ENCODE measurements at regions not wholly inside any gene's neighbourhood (a gene's known extent, or its start where the extent isn't known, plus 50 kb on each side); places are given as distances from the start of the nearest gene placed in this dataset.

- DNase-seq (ENCODE audit: low read depth in 3 of 3, low spot score in 2 of 3), result no peak
Observed at GRCh38 chr15:27672537-27672936, 426.6 kb downstream of the OCA2 start.

DNA sequence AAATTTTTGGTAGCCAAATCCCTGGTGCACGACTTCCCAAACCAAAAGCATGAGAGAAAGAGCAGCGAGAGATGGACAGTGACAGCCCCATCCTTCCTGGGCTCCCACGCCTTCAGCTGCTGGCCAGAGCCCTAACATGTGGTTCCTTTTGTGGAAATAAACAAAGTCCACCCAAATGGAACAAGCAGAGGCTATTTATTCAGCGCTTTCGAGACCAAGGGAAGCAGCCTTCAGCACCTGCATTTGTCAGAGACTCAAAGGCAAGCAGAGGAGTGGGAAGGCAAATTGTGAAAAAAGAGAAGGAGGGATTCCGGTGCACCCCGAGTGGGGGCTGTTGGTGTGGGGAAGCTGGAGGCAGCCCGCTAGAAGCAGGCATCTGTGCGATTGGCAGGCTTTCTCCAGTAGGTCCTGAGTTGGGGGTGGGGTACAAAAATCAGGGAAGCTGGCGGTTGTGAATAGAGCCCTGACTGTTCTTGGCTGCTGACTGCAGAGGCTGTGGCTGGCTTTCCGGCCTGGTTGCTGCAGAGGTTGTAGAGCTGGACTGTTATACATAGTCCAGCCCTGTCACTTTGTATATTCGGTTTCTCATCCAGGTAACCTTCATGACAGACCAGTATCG lies 427.2 kb downstream of the OCA2 start:
- no peak for DNase-seq (ENCODE audit: low read depth in 3 of 3, low spot score in 2 of 3)

DNA sequence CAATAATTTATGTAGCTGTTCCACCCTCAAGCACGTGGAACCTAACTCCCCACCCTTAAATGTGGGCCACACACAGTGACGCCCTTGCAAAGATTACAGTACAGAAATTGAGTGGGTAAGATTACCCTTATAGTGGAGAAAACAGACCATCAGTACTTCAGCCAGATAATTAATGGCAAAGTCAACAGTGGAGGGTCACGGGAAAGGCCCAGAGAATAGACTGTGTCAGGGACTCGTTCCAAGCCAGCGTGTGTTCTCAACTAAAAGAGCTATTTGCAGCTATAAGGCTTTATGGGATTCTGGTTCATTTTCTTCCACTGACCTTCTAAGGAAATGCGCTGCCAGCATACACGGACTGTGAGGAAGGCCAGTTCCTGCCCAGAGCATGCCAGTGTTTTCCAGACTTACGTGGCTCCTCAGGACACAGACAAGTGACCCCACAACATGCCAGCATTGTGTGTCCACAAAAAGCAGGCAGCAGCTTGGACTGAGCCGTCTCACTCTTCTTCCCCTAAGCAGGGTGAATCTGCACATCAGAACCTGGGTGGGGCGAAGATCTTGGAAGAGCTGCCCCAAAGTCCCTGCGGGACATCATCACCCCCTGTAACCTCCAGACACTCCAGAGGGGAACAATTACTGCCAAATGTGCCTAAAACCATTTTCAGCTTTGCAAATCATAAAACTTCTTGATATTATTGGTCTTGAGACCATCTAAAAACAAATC lies 428.5 kb downstream of the OCA2 start:
- DNase-seq (ENCODE audit: low read depth in 3 of 3, low spot score in 2 of 3), result peak in 2 of 3 donors; percentile 44 to 57

- DNase-seq (ENCODE audit: low read depth in 3 of 3, low spot score in 2 of 3), result no peak
Observed at GRCh38 chr15:27669641-27670040, 429.5 kb downstream of the OCA2 start.

DNA sequence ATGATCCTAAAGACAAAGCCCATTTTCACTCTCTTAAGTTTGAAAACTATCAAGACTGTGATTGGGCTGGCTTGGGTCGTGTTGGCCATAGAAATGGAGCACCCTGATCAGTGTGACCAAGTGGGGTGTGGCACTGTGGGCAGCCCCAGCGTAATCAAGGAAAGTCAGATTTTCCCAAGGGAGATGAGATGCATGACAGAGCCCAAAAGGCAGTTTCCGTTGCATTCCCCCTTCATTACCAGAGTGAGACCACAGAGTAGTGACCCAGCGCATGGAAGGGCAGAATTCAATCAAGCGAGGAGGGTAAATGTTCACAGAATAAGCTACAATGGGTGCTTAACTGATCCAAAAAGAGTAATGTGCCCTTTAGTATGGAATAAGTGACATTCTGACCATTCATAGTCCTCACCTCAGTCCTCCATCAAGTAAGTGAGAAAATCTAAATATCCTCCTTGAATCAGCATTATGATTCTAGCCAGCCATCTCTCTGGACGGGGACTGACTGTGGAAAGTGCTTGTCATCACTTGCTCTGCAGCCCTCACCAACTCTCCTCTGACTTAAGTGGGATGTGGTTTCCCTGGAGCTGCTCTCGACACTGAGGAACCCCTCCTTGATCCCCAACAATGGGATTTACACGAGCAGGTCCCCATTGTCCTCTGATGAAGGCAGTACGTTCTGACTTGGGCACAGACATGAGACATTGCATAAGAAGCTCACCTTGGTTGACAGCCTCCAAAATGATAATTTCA lies 430.5 kb downstream of the OCA2 start:
- no peak for DNase-seq (ENCODE audit: low read depth in 3 of 3, low spot score in 2 of 3)

DNA sequence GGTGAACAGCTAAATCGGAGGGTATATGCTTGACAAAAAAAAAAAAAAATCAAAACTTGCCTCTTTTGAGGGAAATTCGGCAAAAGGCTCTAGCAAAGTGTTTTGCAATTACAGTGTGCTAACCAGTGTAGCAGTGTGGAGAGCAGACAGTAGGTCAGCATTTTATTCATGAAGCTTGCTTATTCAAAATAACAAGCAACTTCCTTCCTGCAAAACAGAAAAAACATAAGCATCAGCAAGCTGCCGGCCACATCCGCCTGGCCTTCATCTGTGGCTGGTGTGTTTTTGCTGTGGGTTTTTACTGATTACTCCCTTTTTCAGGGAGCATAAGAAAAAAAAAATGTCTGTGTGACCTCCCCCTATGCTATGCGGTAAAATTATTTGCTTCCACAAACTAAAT lies 434.1 kb downstream of the OCA2 start:
- DNase-seq (ENCODE audit: low read depth in 3 of 3, low spot score in 2 of 3), result no peak

GRCh38 chr15:27662892-27663291 lies 436.2 kb downstream of the OCA2 start:
- DNase-seq (ENCODE audit: low read depth in 3 of 3, low spot score in 2 of 3), result no peak

GRCh38 chr15:27660676-27661075 lies 438.4 kb downstream of the OCA2 start:
- DNase-seq (ENCODE audit: low read depth in 3 of 3, low spot score in 2 of 3), result no peak

DNA sequence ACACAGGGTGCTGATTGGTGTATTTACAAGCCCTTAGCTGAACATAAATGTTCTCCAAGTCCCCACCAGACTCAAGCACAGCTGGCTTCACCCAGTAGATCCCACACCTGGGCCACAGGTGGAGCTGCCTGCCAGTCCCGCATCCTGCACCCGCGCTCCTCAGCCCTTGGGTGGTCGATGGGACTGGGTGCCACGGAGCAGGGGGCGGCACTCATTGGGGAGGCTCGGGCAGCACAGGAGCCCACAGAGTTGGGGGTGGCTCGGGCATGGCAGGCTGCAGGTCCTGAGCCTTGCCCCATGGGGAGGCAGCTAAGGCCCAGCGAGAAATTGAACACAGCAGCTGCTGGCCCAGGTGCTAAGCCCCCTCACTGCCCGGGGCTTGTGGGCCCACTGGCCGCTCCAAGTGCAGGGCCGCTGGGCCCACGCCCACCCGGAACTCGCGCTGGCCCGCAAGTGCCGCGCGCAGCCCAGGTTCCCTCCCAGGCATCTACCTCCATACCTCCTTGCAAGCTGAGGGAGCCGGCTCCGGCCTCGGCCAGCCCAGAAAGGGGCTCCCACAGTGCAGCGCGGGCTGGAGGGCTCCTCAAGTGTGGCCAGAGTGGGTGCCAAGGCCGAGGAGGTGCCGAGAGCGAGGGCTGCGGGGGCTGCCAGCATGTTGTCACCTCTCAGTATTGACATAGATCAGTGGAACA lies 442.7 kb downstream of the OCA2 start:
- DNase-seq (ENCODE audit: low read depth in 3 of 3, low spot score in 2 of 3), result no peak

- DNase-seq (ENCODE audit: low read depth in 3 of 3, low spot score in 2 of 3), result no peak
Observed at GRCh38 chr15:27655056-27655455, 444.1 kb downstream of the OCA2 start.

DNA sequence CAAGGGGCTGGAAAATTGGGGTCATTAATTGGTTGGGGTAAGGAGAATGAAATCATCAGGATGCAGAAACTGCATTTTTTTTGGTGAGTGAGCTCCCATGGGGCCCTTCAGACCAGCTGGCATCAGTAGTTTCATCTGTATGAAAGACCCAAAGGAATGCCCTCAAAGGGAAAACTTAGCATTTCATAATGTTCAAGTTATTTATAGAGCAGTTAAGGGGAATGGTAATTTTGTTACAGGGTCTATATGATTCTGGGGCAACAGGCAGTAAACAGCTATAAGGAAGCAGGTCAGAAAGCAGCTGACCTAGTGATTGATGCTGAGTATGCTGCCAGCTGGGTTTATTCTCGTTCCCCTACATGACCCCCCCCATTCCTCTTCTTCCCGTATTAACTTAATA lies 448.9 kb downstream of the OCA2 start:
- no peak for DNase-seq (ENCODE audit: low read depth in 3 of 3, low spot score in 2 of 3)

GRCh38 chr15:27648359-27648758 lies 450.8 kb downstream of the OCA2 start:
- no peak for DNase-seq (ENCODE audit: low read depth in 3 of 3, low spot score in 2 of 3)

GRCh38 chr15:27646531-27646930 lies 452.6 kb downstream of the OCA2 start:
- no peak for DNase-seq (ENCODE audit: low read depth in 3 of 3, low spot score in 2 of 3)

- no peak for DNase-seq (ENCODE audit: low read depth in 3 of 3, low spot score in 2 of 3)
Observed at GRCh38 chr15:27645672-27646071, 453.4 kb downstream of the OCA2 start.

GRCh38 chr15:27642981-27643380 lies 456.1 kb downstream of the OCA2 start:
- DNase-seq (ENCODE audit: low read depth in 3 of 3, low spot score in 2 of 3), result no peak

GRCh38 chr15:27639595-27639994 lies 459.5 kb downstream of the OCA2 start:
- DNase-seq (ENCODE audit: low read depth in 3 of 3, low spot score in 2 of 3), result no peak

DNA sequence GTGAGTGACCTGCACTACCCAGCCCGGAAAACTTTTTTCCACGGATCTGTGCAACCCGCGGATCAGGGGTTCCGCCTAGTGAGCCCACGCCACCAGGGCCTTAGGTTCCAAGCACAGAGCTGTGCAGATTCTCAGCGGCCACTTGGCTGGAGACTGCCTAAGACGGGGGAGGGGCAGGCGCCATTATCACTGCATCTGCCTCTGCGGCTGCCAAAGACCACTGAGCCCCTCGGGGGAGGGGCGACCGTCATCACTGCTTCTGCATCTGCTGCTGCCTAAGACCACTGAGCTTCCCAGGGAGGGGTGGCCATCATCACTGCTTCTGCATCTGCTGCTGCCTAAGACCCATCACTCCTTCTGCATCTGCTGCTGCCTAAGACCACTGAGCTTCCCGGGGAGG lies 460.2 kb downstream of the OCA2 start:
- DNase-seq (ENCODE audit: low read depth in 3 of 3, low spot score in 2 of 3), result no peak

- DNase-seq (ENCODE audit: low read depth in 3 of 3, low spot score in 2 of 3), result no peak
Observed at GRCh38 chr15:27635916-27636315, 463.2 kb downstream of the OCA2 start.

DNA sequence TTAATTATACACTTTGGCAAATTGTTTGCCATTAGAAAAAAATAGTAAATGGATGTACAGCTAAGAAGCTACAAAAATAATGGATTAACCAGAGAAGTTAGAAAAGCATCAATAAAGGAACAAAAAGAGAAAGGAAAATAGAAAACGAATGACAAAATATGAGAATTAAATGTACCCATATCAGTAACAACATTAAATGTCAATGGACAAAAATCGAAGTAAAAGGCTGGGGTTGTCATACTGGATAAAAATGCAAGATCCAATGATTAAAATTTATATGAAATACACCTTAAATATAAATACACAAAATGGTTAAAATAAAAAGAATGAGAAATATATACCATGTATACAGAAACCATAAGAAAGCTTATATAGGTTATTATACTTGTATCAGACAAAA lies 470.6 kb downstream of the OCA2 start:
- DNase-seq (ENCODE audit: low read depth in 3 of 3, low spot score in 2 of 3), result no peak

DNA sequence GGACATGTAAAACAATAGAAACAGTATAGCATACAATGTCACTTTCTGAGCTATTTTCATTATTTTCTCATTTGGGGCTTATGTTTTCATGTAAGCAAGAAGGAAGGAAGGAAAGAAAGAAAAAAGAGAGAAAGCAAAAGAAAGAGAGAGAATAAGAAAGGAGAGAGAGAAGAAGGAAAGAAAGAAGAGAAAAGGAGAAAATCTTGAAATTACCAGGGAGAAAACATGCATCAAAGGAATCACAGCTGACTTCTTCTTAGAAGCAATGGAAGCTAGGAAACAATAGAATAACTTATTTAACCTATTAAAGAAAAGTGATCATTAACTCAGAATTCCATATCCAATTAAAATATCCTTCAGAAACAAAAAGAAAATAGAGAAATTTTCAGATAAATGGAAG lies 471.5 kb downstream of the OCA2 start:
- no peak for DNase-seq (ENCODE audit: low read depth in 3 of 3, low spot score in 2 of 3)

DNA sequence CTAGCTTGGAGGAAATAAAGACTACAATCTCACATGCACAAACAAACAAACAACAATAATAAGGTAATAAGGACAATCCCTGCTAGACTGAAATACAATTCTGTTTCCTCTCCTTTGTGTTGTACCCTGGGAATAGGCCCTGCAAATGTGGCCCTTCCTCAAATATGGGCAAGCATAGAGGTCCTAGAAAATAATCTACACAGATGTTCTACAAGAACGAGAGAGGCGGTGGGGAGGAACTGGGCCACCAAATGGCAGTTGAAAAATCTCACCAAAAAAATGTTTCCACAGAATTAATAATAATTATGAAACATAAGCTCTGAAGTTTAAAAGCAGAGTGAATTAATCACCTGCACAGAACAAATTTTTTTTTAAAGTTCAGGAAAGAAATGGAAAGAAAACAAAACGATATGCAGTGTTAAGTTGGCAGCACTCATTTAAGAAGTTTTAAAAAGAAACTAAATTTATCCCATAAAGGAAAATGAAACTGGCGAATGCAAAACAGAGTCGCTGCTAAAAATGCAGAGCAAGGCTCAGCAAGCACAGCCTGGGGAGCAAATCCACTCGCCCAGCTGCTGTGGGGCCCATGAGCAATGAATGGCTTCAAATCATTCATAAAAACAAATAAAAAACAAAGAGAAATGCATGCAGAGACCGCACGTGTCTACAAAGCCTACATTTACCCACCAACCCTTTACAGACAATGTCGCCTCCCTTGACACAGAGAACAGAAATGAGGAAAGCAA lies 475.4 kb downstream of the OCA2 start:
- no peak for DNase-seq (ENCODE audit: low read depth in 3 of 3, low spot score in 2 of 3)

Measured in right renal cortex interstitium (tissue), 3 donors.